HL-60 (cell line): ENCODE measurements at regions not wholly inside any gene's neighbourhood (a gene's known extent, or its start where the extent isn't known, plus 50 kb on each side); places are given as distances from the start of the nearest gene placed in this dataset.

ENCODE experiments used
- GABPA ChIP-seq: IDR thresholded peaks from 2 replicates; pipeline ENCODE4 v1.6.1; 2012; ENCODE audit warnings: low read depth
- POLR2AphosphoS5 ChIP-seq: IDR thresholded peaks from 2 replicates; pipeline ENCODE4 v1.6.1; 2012; ENCODE audit warnings: low read depth
- SPI1 ChIP-seq: IDR thresholded peaks from 2 replicates; pipeline ENCODE4 v1.6.1; 2012; ENCODE audit warnings: low read depth, mild to moderate bottlenecking, borderline replicate concordance

GRCh38 chr10:44197646-44198045, 187.3 kb downstream of the CXCL12 start:
- TF ChIP-seq SPI1 (no peak), GABPA (no peak), POLR2AphosphoS5 (no peak)
